ENCODE measurements at regions not wholly inside any gene's neighbourhood (a gene's known extent, or its start where the extent isn't known, plus 50 kb on each side); places are given as distances from the start of the nearest gene placed in this dataset.
"Not testable (repeated sequence)": the region's sequence is repeated elsewhere in the genome, so short reads cannot be mapped to it uniquely, and the experiment has no call there.

DNA sequence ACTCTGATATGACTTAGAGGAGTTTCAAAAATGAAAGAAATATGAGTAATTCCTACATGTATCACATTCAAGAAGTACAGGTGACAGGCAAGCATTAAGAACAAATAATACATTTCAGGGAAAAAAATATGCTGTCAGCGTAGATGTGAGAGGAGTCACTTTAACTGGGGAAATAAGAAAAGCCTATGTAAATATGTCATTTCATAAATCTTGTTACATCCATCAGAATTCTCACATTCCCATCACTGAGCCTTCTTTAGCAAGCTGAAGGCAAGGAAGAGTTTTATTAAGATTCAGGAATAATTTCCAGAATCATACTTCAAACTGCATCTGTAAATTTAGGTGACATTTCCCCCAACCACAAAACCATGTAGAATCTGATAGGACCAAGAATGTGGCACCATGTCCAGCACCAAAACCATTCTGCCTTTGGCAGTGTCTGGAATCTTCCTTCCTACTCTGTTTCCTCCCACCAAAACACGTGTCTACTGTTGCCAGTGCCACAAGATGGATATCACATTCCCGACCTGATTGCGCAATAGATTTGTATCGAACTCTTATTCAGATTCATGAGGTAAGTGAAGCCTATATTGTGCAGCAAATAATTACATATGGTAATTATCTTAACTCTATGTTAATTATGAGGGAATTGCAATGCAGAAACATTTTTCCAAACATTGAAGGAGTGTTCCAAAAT is 690.9 kb downstream of the ISL1 start:
- DNase-seq (ENCODE audit: low read depth), result no peak
- H3K4me3 ChIP-seq (ENCODE audit: low read length), result no peak overlapping the region
- TF ChIP-seq, protein P1, sequence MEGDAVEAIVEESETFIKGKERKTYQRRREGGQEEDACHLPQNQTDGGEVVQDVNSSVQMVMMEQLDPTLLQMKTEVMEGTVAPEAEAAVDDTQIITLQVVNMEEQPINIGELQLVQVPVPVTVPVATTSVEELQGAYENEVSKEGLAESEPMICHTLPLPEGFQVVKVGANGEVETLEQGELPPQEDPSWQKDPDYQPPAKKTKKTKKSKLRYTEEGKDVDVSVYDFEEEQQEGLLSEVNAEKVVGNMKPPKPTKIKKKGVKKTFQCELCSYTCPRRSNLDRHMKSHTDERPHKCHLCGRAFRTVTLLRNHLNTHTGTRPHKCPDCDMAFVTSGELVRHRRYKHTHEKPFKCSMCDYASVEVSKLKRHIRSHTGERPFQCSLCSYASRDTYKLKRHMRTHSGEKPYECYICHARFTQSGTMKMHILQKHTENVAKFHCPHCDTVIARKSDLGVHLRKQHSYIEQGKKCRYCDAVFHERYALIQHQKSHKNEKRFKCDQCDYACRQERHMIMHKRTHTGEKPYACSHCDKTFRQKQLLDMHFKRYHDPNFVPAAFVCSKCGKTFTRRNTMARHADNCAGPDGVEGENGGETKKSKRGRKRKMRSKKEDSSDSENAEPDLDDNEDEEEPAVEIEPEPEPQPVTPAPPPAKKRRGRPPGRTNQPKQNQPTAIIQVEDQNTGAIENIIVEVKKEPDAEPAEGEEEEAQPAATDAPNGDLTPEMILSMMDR (conservative IDR thresholded peaks at IDR 0.05; ENCODE audit: low read depth, low read length), result no peak

DNA sequence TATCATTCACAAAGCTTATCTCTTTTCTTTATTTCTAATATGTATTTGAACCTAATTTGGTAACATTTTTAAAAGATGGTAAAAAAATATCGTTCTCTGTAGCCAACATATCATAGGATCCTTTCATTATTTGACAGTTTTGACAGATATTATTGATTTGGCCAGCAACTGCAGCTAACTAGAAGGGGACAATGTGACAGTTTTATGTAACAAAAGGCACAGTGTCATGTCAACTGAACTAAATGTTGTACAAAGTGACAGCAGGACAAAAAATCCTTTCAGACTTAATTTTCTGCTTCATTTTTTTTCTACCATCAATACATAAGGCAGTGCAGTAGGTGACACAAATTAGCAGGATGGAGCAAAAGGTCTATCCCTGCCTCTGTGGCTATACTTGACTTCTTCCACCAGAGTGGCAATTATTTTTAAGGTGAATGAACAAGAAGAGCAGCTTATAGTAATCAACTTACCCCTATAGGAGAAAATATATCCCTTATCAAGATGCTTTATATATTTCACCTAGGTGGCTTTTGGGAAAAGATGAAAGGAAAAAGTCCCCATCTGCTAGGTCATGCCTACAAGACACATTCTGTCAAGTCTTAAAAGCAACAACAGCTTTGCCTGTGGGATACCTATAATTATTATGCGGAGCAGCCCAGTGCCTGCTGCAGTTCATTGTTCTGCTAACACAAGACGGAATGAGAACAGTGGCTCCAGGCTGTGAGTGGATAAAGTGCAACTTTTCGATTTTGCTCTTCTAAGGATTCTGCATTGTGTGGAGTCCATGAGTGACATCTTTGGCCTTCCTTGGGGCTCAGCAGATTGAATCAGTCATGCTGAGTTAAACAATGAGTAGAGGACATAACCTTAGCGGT is 694.9 kb downstream of the ISL1 start:
- H3K4me3 ChIP-seq (ENCODE audit: low read length), result no peak overlapping the region
- no peak for DNase-seq (ENCODE audit: low read depth)
- TF ChIP-seq, protein P1 (conservative IDR thresholded peaks at IDR 0.05; ENCODE audit: low read depth, low read length), result no peak

DNA sequence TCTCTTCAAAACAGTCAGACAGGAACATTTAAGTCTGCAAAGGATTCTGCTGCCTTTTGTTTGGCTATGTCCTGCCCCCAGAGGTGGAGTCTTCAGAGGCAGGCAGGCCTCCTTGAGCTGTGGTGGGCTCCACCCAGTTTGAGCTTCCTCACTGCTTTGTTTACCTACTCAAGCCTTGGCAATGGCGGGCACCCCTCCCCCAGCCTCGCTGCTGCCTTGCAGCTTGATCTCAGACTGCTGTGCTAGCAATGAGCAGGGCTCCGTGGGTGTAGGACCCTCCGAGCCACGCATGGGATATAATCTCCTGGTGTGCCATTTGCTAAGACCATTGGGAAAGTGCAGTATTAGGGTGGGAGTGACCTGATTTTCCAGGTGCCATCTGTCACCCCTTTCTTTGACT is 685.4 kb upstream of the ITGA1 start:
- H3K4me3 ChIP-seq (ENCODE audit: low read length); DNase-seq (ENCODE audit: low read depth): not testable (repeated sequence)

DNA sequence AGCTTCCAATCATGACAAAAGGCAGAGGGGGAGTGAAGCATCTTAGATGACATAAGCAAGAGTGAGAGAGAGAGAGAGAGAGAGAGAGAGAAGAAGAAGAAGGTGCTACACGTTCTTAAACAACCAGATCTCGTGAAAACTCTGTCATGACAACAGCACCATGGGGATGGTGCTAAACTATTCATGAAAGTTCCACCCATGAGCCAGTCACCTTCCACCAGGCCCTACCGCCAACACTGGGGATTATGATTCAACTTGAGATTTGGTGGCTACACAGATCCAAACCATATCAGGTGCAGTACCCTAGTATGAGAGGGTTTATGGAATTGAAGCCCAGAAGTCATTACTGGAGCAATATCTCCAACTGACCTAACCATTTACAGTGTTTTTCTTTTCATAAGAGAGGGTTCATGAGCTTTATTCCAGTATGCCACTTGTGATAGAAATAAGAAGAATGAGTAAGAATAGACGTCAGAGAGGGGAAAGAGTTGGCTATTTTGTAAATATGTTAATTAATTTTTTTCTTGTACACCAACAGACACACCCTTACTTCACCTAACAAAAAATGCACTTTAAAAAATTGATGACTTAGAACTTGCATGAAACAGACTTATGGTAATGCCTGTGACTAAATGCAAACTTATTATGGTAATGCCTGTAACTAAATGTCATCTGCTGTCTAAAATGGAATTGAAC is 680.4 kb upstream of the ITGA1 start:
- no peak for DNase-seq (ENCODE audit: low read depth)
- TF ChIP-seq, protein P1 (conservative IDR thresholded peaks at IDR 0.05; ENCODE audit: low read depth, low read length), result no peak

DNA sequence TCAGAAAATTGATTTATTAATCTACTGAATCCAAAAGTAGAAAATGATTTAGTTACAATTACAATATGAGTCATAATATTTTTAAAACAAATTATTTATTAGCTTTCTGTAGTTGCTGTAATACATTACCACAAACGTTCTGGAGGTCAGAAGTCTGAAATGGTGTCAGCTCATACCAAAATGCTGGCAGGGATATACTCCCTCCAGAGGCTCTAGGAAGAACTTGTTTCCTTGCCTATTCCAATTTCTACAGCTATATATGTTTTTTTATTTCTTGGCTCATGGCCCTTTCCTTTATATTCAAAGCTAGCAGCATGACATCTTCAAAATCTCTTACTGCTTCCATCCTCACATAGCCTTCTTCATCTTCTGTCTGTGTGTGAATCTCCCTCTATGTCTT is 667.9 kb upstream of the ITGA1 start:
- H3K4me3 ChIP-seq (ENCODE audit: low read length), result no peak overlapping the region
- no peak for DNase-seq (ENCODE audit: low read depth)
- TF ChIP-seq, protein P1 (conservative IDR thresholded peaks at IDR 0.05; ENCODE audit: low read depth, low read length), result peak; percentile 34

More for the DNA sequence above, 680.4 kb upstream of the ITGA1 start:
- H3K4me3 ChIP-seq (ENCODE audit: low read length), result no peak overlapping the region

DNA sequence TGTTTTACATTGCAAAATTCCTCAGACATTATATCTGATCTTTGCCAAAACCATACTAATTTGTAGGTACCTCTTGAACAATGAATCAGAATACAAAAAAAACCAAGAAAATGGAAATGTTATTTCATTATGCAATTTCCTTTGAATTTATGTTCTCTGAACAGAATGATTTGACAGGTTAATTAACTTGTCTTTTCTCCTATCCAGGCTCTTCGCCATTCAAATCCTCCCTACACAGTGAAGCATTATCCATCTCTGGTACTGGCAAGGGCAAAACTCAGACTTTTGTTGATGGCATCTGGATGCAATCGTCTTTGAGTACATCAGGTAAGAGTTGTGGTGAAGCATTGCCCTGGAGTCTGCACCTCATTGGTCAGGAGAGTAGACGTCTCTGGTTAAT is 655.7 kb upstream of the ITGA1 start:
- no peak for DNase-seq (ENCODE audit: low read depth)
- TF ChIP-seq, protein P1 (conservative IDR thresholded peaks at IDR 0.05; ENCODE audit: low read depth, low read length), result no peak

DNA sequence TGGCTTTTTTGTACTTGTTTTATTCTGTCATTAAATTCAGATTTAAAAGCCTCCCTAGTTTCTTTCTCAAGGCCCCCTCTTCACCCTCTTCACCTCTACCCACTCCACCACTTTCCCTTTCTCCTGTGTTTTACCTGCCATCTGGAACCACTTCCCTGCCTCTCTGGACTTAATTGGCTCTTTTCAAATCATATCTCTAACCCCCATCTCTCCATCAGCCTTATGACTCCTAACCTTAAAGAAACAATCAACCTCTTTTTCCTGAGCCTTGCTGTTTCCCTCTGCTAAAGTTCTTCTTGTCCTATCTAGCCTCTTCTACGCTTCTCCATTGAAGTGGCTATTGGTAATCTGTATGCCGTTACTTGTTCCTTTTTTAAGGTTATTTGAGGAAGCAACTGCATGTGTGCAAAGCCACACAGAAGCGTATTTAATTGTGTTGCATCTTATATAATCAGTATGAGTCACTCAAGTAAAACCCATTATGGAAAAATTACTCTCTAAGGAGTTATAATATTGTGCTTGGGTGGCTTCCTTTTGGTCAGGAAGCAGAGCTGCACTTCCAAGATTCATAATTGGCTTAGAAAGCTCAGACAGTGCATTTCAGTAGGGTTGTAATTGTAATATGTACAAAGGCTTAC is 653.6 kb upstream of the ITGA1 start:
- TF ChIP-seq, protein P1 (conservative IDR thresholded peaks at IDR 0.05; ENCODE audit: low read depth, low read length), result no peak
- peak; percentile 27 for DNase-seq (ENCODE audit: low read depth)
- H3K4me3 ChIP-seq (ENCODE audit: low read length), result no peak overlapping the region

More for the DNA sequence above, 655.7 kb upstream of the ITGA1 start:
- no peak overlapping the region for H3K4me3 ChIP-seq (ENCODE audit: low read length)

Measured in retinal pigment epithelial cell (primary cell).